BLaER1 (cell line): ENCODE measurements at regions not wholly inside any gene's neighbourhood (a gene's known extent, or its start where the extent isn't known, plus 50 kb on each side); places are given as distances from the start of the nearest gene placed in this dataset.
"Not testable (repeated sequence)": the region's sequence is repeated elsewhere in the genome, so short reads cannot be mapped to it uniquely, and the experiment has no call there.

Experiments used
- H3K27ac ChIP-seq: shearing (Covaris generic); formaldehyde crosslinking; 2 replicates; pipeline ENCODE4 v1.8.1; 2022
- H3K27me3 ChIP-seq: shearing (Covaris generic); formaldehyde crosslinking; 2 replicates; pipeline ENCODE4 v1.8.1; 2022
- H3K36me3 ChIP-seq: shearing (Covaris generic); formaldehyde crosslinking; 2 replicates; pipeline ENCODE4 v1.8.1; 2022
- H3K4me1 ChIP-seq: shearing (Covaris generic); formaldehyde crosslinking; 2 replicates; pipeline ENCODE4 v1.8.1; 2022
- H3K4me2 ChIP-seq: shearing (Covaris generic); formaldehyde crosslinking; 2 replicates; pipeline ENCODE4 v1.8.1; 2022
- H3K4me3 ChIP-seq: shearing (Covaris generic); formaldehyde crosslinking; 2 replicates; pipeline ENCODE4 v1.8.1; 2022
- H3K9ac ChIP-seq: shearing (Covaris generic); formaldehyde crosslinking; 2 replicates; pipeline ENCODE4 v1.8.1; 2022
- H3K9me3 ChIP-seq: shearing (Covaris generic); formaldehyde crosslinking; 2 replicates; pipeline ENCODE4 v1.8.1; 2022
- H4K20me1 ChIP-seq: shearing (Covaris generic); formaldehyde crosslinking; 2 replicates; pipeline ENCODE4 v1.8.1; 2022
- Cebpa-rat ChIP-seq: shearing (Covaris generic); IDR thresholded peaks from 2 replicates; pipeline ENCODE4 v1.8.1; 2022

- no peak overlapping the region for H3K27ac ChIP-seq
- no peaks in the 10 kb centered on the region for H3K27me3 ChIP-seq
- H3K9me3 ChIP-seq, result peaks cover 10% of the 10 kb centered on the region
- no peak overlapping the region for H3K9ac ChIP-seq
- no peak overlapping the region for H3K4me2 ChIP-seq
- no peaks in the 10 kb centered on the region for H3K36me3 ChIP-seq
- TF ChIP-seq Cebpa-rat, result no peak
- H3K4me3 ChIP-seq, result no peak overlapping the region
- H4K20me1 ChIP-seq, result no peaks in the 10 kb centered on the region
- no peaks in the 10 kb centered on the region for H3K4me1 ChIP-seq
Measured at GRCh38 chr3:67248726-67249125, 250.6 kb downstream of the KBTBD8 start.

GRCh38 chr3:67252906-67253305 is 254.8 kb downstream of the KBTBD8 start:
- H4K20me1 ChIP-seq, H3K4me3 ChIP-seq, H3K27me3 ChIP-seq, H3K27ac ChIP-seq, H3K9ac ChIP-seq, H3K4me1 ChIP-seq, H3K36me3 ChIP-seq, H3K4me2 ChIP-seq: not testable (repeated sequence)
- H3K9me3 ChIP-seq, result peaks cover 29% of the 10 kb centered on the region

GRCh38 chr3:67278015-67278618 is 280.0 kb downstream of the KBTBD8 start:
- no peak for TF ChIP-seq Cebpa-rat
- no peak overlapping the region for H3K27ac ChIP-seq
- H3K27me3 ChIP-seq, result no peaks in the 10 kb centered on the region
- no peak overlapping the region for H3K4me2 ChIP-seq
- H3K36me3 ChIP-seq, result no peaks in the 10 kb centered on the region
- no peak overlapping the region for H3K9ac ChIP-seq
- H4K20me1 ChIP-seq, result no peaks in the 10 kb centered on the region
- no peak overlapping the region for H3K4me3 ChIP-seq
- H3K9me3 ChIP-seq, result no peaks in the 10 kb centered on the region
- H3K4me1 ChIP-seq, result no peaks in the 10 kb centered on the region

- Histone ChIP-seq H3K4me2 (no peak overlapping the region), H3K9ac (no peak overlapping the region), H3K36me3 (no peaks in the 10 kb centered on the region), H3K27me3 (no peaks in the 10 kb centered on the region), H3K4me3 (no peak overlapping the region), H3K27ac (no peak overlapping the region), H3K9me3 (no peaks in the 10 kb centered on the region), H4K20me1 (no peaks in the 10 kb centered on the region), H3K4me1 (no peaks in the 10 kb centered on the region)
- TF ChIP-seq Cebpa-rat, result no peak
Measured at GRCh38 chr3:67286586-67286985, 288.5 kb downstream of the KBTBD8 start.

GRCh38 chr3:67288466-67289106 is 290.5 kb downstream of the KBTBD8 start:
- no peaks in the 10 kb centered on the region for H3K9me3 ChIP-seq
- H3K4me2 ChIP-seq, result no peak overlapping the region
- no peaks in the 10 kb centered on the region for H3K27me3 ChIP-seq
- no peaks in the 10 kb centered on the region for H4K20me1 ChIP-seq
- no peaks in the 10 kb centered on the region for H3K4me1 ChIP-seq
- H3K4me3 ChIP-seq, result no peak overlapping the region
- H3K36me3 ChIP-seq, result no peaks in the 10 kb centered on the region
- no peak overlapping the region for H3K27ac ChIP-seq
- H3K9ac ChIP-seq, result no peak overlapping the region
- TF ChIP-seq Cebpa-rat, result no peak

- Histone ChIP-seq H4K20me1 (no peaks in the 10 kb centered on the region), H3K36me3 (no peaks in the 10 kb centered on the region), H3K4me2 (no peak overlapping the region), H3K4me3 (no peak overlapping the region), H3K4me1 (no peaks in the 10 kb centered on the region), H3K27me3 (no peaks in the 10 kb centered on the region), H3K27ac (no peak overlapping the region), H3K9me3 (no peaks in the 10 kb centered on the region), H3K9ac (no peak overlapping the region)
- no peak for TF ChIP-seq Cebpa-rat
Measured at GRCh38 chr3:67289626-67290025, 291.5 kb downstream of the KBTBD8 start.

- no peaks in the 10 kb centered on the region for H3K27me3 ChIP-seq
- no peak overlapping the region for H3K4me2 ChIP-seq
- H3K27ac ChIP-seq, result no peak overlapping the region
- no peaks in the 10 kb centered on the region for H4K20me1 ChIP-seq
- no peak overlapping the region for H3K9ac ChIP-seq
- no peaks in the 10 kb centered on the region for H3K9me3 ChIP-seq
- no peak overlapping the region for H3K4me3 ChIP-seq
- H3K4me1 ChIP-seq, result no peaks in the 10 kb centered on the region
- H3K36me3 ChIP-seq, result no peaks in the 10 kb centered on the region
- no peak for TF ChIP-seq Cebpa-rat
Measured at GRCh38 chr3:67290438-67290837, 292.3 kb downstream of the KBTBD8 start.

- no peaks in the 10 kb centered on the region for H3K27me3 ChIP-seq
- H3K4me3 ChIP-seq, result no peak overlapping the region
- no peaks in the 10 kb centered on the region for H3K9me3 ChIP-seq
- H3K36me3 ChIP-seq, result no peaks in the 10 kb centered on the region
- H3K4me1 ChIP-seq, result no peaks in the 10 kb centered on the region
- TF ChIP-seq Cebpa-rat, result no peak
- H4K20me1 ChIP-seq, result no peaks in the 10 kb centered on the region
- H3K9ac ChIP-seq, result no peak overlapping the region
- H3K4me2 ChIP-seq, result no peak overlapping the region
- no peak overlapping the region for H3K27ac ChIP-seq
Measured at GRCh38 chr3:67291287-67292252, 293.5 kb downstream of the KBTBD8 start.

- TF ChIP-seq Cebpa-rat, result no peak
- Histone ChIP-seq H3K4me2 (no peak overlapping the region), H3K36me3 (no peaks in the 10 kb centered on the region), H4K20me1 (no peaks in the 10 kb centered on the region), H3K27me3 (no peaks in the 10 kb centered on the region), H3K4me3 (no peak overlapping the region), H3K4me1 (no peaks in the 10 kb centered on the region), H3K9ac (no peak overlapping the region), H3K27ac (no peak overlapping the region), H3K9me3 (no peaks in the 10 kb centered on the region)
Measured at GRCh38 chr3:67292356-67293121, 294.4 kb downstream of the KBTBD8 start.

- H3K9me3 ChIP-seq, result no peaks in the 10 kb centered on the region
- no peak overlapping the region for H3K9ac ChIP-seq
- H3K27ac ChIP-seq, result no peak overlapping the region
- no peaks in the 10 kb centered on the region for H3K4me1 ChIP-seq
- no peak for TF ChIP-seq Cebpa-rat
- H4K20me1 ChIP-seq, result no peaks in the 10 kb centered on the region
- H3K27me3 ChIP-seq, result no peaks in the 10 kb centered on the region
- no peak overlapping the region for H3K4me3 ChIP-seq
- H3K36me3 ChIP-seq, result no peaks in the 10 kb centered on the region
- H3K4me2 ChIP-seq, result no peak overlapping the region
Measured at GRCh38 chr3:67294341-67294740, 296.2 kb downstream of the KBTBD8 start.
